Brain microvascular endothelial cell (primary cell): ENCODE measurements at regions not wholly inside any gene's neighbourhood (a gene's known extent, or its start where the extent isn't known, plus 50 kb on each side); places are given as distances from the start of the nearest gene placed in this dataset.

Experiments used
- DNase-seq: peaks from one replicate; pipeline ENCODE4 v3.0.0-alpha.2; 2020
- H3K27ac ChIP-seq: fragments of 250-450 bp; sonication (Bioruptor Pico); 2 replicates; pipeline ENCODE4 v1.5.1; 2020; ENCODE audit warnings: mild to moderate bottlenecking, moderate library complexity
- H3K27me3 ChIP-seq: fragments of 250-450 bp; sonication (Bioruptor Pico); replicated peaks from 2 replicates; pipeline ENCODE4 v1.5.1; 2020; ENCODE audit warnings: mild to moderate bottlenecking
- H3K36me3 ChIP-seq: fragments of 250-450 bp; sonication (Bioruptor Pico); replicated peaks from 2 replicates; pipeline ENCODE4 v1.5.1; 2020; ENCODE audit warnings: mild to moderate bottlenecking
- H3K4me3 ChIP-seq: 2 replicates; pipeline ENCODE4 v1.5.1; 2011; ENCODE audit warnings: low read depth, mild to moderate bottlenecking, control low read depth, low read length, moderate library complexity
- CTCF ChIP-seq: IDR thresholded peaks from 2 replicates; pipeline ENCODE4 v1.5.1; 2011; ENCODE audit warnings: low read depth, mild to moderate bottlenecking, moderate library complexity, low read length, control low read depth, inconsistent platforms; ENCODE audit errors: missing control alignments
- in situ Hi-C: cut with HindIII; loops from 2 replicates; pipeline ENCODE4 v1.10.0; 2017; ENCODE audit warnings: low sequenced_read_pairs, low pct_ligation_motif_present

- DNase-seq, result no peak
- no peak for TF ChIP-seq CTCF
- no peaks in the 10 kb centered on the region for H3K27me3 ChIP-seq
Measured at GRCh38 chr13:91236921-91237320, 110.6 kb upstream of the MIR17HG start.

GRCh38 chr13:91238036-91238435, 109.5 kb upstream of the MIR17HG start:
- DNase-seq, result no peak
- Histone ChIP-seq H3K4me3 (no peak overlapping the region), H3K36me3 (no peaks in the 10 kb centered on the region), H3K27ac (no peak overlapping the region), H3K27me3 (no peaks in the 10 kb centered on the region)
- TF ChIP-seq CTCF, result no peak
- in situ Hi-C loops, result no loop called here

More at GRCh38 chr13:91236921-91237320, 110.6 kb upstream of the MIR17HG start:
- no peak overlapping the region for H3K4me3 ChIP-seq
- H3K36me3 ChIP-seq, result no peaks in the 10 kb centered on the region
- no peak overlapping the region for H3K27ac ChIP-seq
- in situ Hi-C loops, result no loop called here

- no peak for TF ChIP-seq CTCF
- H3K36me3 ChIP-seq, result no peaks in the 10 kb centered on the region
- in situ Hi-C loops, result no loop called here
Measured at GRCh38 chr13:91240341-91240740, 107.1 kb upstream of the MIR17HG start.

GRCh38 chr13:91241221-91241933, 106.1 kb upstream of the MIR17HG start:
- in situ Hi-C loops, result no loop called here
- no peak for TF ChIP-seq CTCF
- no peak overlapping the region for H3K27ac ChIP-seq

More at GRCh38 chr13:91240341-91240740, 107.1 kb upstream of the MIR17HG start:
- Histone ChIP-seq H3K27me3 (no peaks in the 10 kb centered on the region), H3K27ac (no peak overlapping the region), H3K4me3 (no peak overlapping the region)
- DNase-seq, result no peak

GRCh38 chr13:91242652-91243051, 104.8 kb upstream of the MIR17HG start:
- DNase-seq, result no peak
- Histone ChIP-seq H3K36me3 (no peaks in the 10 kb centered on the region), H3K4me3 (no peak overlapping the region), H3K27me3 (no peaks in the 10 kb centered on the region), H3K27ac (no peak overlapping the region)
- in situ Hi-C loops, result no loop called here
- no peak for TF ChIP-seq CTCF

More at GRCh38 chr13:91241221-91241933, 106.1 kb upstream of the MIR17HG start:
- no peak overlapping the region for H3K4me3 ChIP-seq
- no peaks in the 10 kb centered on the region for H3K27me3 ChIP-seq
- no peaks in the 10 kb centered on the region for H3K36me3 ChIP-seq
- no peak for DNase-seq

- H3K27ac ChIP-seq, result no peak overlapping the region
- in situ Hi-C loops, result no loop called here
- no peak for TF ChIP-seq CTCF
- no peak for DNase-seq
- no peaks in the 10 kb centered on the region for H3K36me3 ChIP-seq
- peaks cover 2% of the 10 kb centered on the region for H3K27me3 ChIP-seq
- no peak overlapping the region for H3K4me3 ChIP-seq
Measured at GRCh38 chr13:91245288-91245687, 102.2 kb upstream of the MIR17HG start.
